ENCODE measurements at regions not wholly inside any gene's neighbourhood (a gene's known extent, or its start where the extent isn't known, plus 50 kb on each side); places are given as distances from the start of the nearest gene placed in this dataset.

DNA sequence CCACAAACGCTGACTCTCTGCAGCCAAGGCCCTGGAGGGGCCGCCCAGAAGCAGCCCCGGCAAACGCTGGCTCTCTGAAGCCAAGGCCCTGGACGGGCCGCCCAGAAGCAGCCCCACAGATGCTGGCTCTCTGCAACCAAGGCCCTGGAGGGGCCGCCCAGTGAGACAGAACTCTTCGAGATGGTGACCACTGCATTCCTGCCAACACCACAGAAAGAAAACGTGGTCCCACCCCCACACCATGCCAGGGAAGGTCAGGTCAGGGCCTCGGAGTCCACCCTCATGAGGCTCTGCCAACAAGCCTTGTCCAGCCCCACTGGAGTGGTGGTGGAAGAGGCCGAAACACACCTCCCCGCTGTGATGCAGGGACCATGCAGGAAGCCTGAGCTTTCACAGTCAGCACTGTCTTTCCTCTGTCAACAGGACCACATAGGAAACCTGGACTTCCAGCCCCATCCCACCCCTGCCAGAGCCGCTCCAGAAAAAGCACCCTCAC is 97.5 kb downstream of the DLL1 start:
- no peak overlapping the region for H3K14ac ChIP-seq (ENCODE audit: insufficient read length)
- no peaks in the 10 kb centered on the region for H3K4me1 ChIP-seq (replicated peaks in 1 of 4; ENCODE audit: control insufficient read depth in 3 of 4, insufficient read depth in 4 of 4, low read length in 3 of 4)
- H4K8ac ChIP-seq (ENCODE audit: extremely low read depth, insufficient read depth, low read length) = no peak overlapping the region
- no peak overlapping the region for H2AK5ac ChIP-seq (ENCODE audit: low read depth, low read length)
- no peak overlapping the region for H2BK5ac ChIP-seq (ENCODE audit: low read depth, low read length)
- no peak overlapping the region for H3K4me3 ChIP-seq (ENCODE audit: extremely low read depth in 1 of 4, insufficient read depth in 2 of 4, low read depth in 3 of 4, low read length in 4 of 4)
- peaks cover 0 to 2% of the 10 kb centered on the region in 2 experiments for H4K20me1 ChIP-seq (replicated peaks in 1 of 2; ENCODE audit: control insufficient read depth in 1 of 2, insufficient read depth in 2 of 2, low read length in 2 of 2)
- no peak overlapping the region for H3K4ac ChIP-seq (replicated peaks; ENCODE audit: insufficient read length, low read depth, low read length)
- 93% methylated on average over 13 of the region's 13 CpGs; no CpG with 5 or more reads in 1 of the 2 experiments for WGBS, 2 experiments (ENCODE audit: extremely low coverage in 1 of 2, insufficient coverage in 1 of 2, insufficient read length in 1 of 2, insufficient replicate concordance in 2 of 2, low coverage in 1 of 2, low lambda C conversion rate in 2 of 2, missing lambda C conversion rate in 1 of 2)
- no peaks in the 10 kb centered on the region for H3K36me3 ChIP-seq (ENCODE audit: control insufficient read depth in 2 of 4, insufficient read depth in 4 of 4, low read length in 3 of 4)
- H3K27me3 ChIP-seq (replicated peaks in 1 of 4; ENCODE audit: control insufficient read depth in 3 of 4, extremely low read depth in 1 of 4, insufficient read depth in 3 of 4, low read length in 3 of 4) = no peaks in the 10 kb centered on the region
- H2BK15ac ChIP-seq (ENCODE audit: low read length) = no peak overlapping the region
- H2AFZ ChIP-seq (ENCODE audit: low read length) = no peak overlapping the region
- H2BK120ac ChIP-seq (replicated peaks; ENCODE audit: low read depth, low read length) = no peak overlapping the region
- H2BK12ac ChIP-seq (ENCODE audit: low read depth, low read length) = no peak overlapping the region
- DNase-seq (ENCODE audit: low read depth in 1 of 2, low spot score in 2 of 2) = no peak
- H3K23ac ChIP-seq (ENCODE audit: insufficient read length) = no peak overlapping the region
- no peaks in the 10 kb centered on the region for H3K23me2 ChIP-seq (ENCODE audit: low read depth, low read length)
- H3K27ac ChIP-seq (ENCODE audit: low read depth, low read length) = no peak overlapping the region
- H4K5ac ChIP-seq (ENCODE audit: insufficient read length, low read depth, low read length) = no peak overlapping the region
- H3K56ac ChIP-seq (replicated peaks; ENCODE audit: insufficient read length, low read depth, low read length) = no peak overlapping the region
- H3K18ac ChIP-seq (ENCODE audit: extremely low read depth, low read length) = no peak overlapping the region
- H2BK20ac ChIP-seq (ENCODE audit: low read length) = no peak overlapping the region
- H3K9me3 ChIP-seq (ENCODE audit: insufficient read depth in 2 of 2, low read depth in 1 of 2, low read length in 1 of 2) = peaks cover 0 to 14% of the 10 kb centered on the region in 2 experiments; a peak in 2 of 4 replicates
- no peaks in the 10 kb centered on the region for H3K79me1 ChIP-seq (ENCODE audit: low read depth, low read length)
- no peak overlapping the region for H4K91ac ChIP-seq (replicated peaks; ENCODE audit: insufficient read length, low read length)
- no peak for FAIRE-seq
- no peak overlapping the region for H3K4me2 ChIP-seq (ENCODE audit: insufficient read depth in 1 of 2, low read depth in 2 of 2, low read length in 2 of 2)
- H3K9ac ChIP-seq (replicated peaks in 1 of 4; ENCODE audit: extremely low read depth in 1 of 4, low read depth in 3 of 4, low read length in 3 of 4) = no peak overlapping the region
- H3K79me2 ChIP-seq (ENCODE audit: control insufficient read depth in 1 of 2, insufficient read depth in 2 of 2, low read length in 2 of 2) = no peaks in the 10 kb centered on the region
- CTCF ChIA-PET (ENCODE audit: partially characterized antibody) = no interaction called here
- POLR2A ChIA-PET (ENCODE audit: partially characterized antibody) = no interaction called here
- TF ChIP-seq SRF (IDR thresholded peaks at IDR 0.05; ENCODE audit: low read depth, low read length) (no peak), CTCF (IDR thresholded peaks at IDR 0.05; ENCODE audit: control extremely low read depth in 1 of 3, insufficient read depth in 1 of 3, low read depth in 1 of 3, low read length in 3 of 3) (no peak), CTBP2 (IDR thresholded peaks at IDR 0.05; ENCODE audit: borderline replicate concordance, insufficient read depth, insufficient read length, low read length) (no peak), CEBPB (IDR thresholded peaks at IDR 0.05; ENCODE audit: low read depth, low read length) (no peak), SIN3A (conservative IDR thresholded peaks at IDR 0.05 in 1 of 2, IDR thresholded peaks at IDR 0.05 in 1 of 2; ENCODE audit: low read depth in 1 of 2, low read length in 2 of 2) (no peak)

Measured in H1 (cell line).